Lower leg skin (tissue), 4 donors: ENCODE measurements at regions not wholly inside any gene's neighbourhood (a gene's known extent, or its start where the extent isn't known, plus 50 kb on each side); places are given as distances from the start of the nearest gene placed in this dataset.

Experiments
- DNase-seq, 2 donors: peaks; one replicate each; pipeline ENCODE4 v3.0.0-alpha.2; 2019; ENCODE audit warnings: low spot score in 2 of 2
- H3K4me3 ChIP-seq: fragments of 200-600 bp; sonication (generic); 2 replicates; pipeline ENCODE4 v1.5.1; 2017; ENCODE audit warnings: mild to moderate bottlenecking, low read depth; ENCODE audit not compliant: poor library complexity, severe bottlenecking
- CTCF ChIP-seq, 3 donors: fragments of 450-650 bp; IDR thresholded peaks; one replicate each; pipeline ENCODE4 v1.5.1; 2016; ENCODE audit warnings: antibody characterized with exemption in 3 of 3, mild to moderate bottlenecking in 3 of 3, moderate library complexity in 2 of 3
- POLR2A ChIP-seq, 2 donors: fragments of 450-650 bp; IDR thresholded peaks; one replicate each; pipeline ENCODE4 v1.6.1; 2016 to 2017; ENCODE audit warnings: antibody characterized with exemption in 2 of 2, mild to moderate bottlenecking in 1 of 2, moderate library complexity in 1 of 2
- WGBS, 2 donors: methylation state at CpG; one replicate each; pipeline ENCODE4 v1.1.5; 2018; 5-methylcytosine and 5-hydroxymethylcytosine counted together
- intact Hi-C: fragments of 100-400 bp; cut with DNase I; formaldehyde crosslinking; loops from one replicate; pipeline ENCODE4 v1.15.0; 2023; ENCODE audit warnings: low total_unique reads

- no peak for TF ChIP-seq CTCF (IDR thresholded peaks at IDR 0.05)
- no peak for TF ChIP-seq POLR2A (IDR thresholded peaks at IDR 0.05)
- no peak overlapping the region for H3K4me3 ChIP-seq
- intact Hi-C loops, result no loop called here
- WGBS, 2 donors, result 68 to 73% methylated on average over 7 of the region's 7 CpGs
- no peak for DNase-seq
Measured at GRCh38 chr1:112257043-112257835, 138.8 kb upstream of the CTTNBP2NL start.

- 94 to 96% methylated on average over 1 of the region's 1 CpG for WGBS, 2 donors
- TF ChIP-seq CTCF (IDR thresholded peaks at IDR 0.05) (no peak), POLR2A (IDR thresholded peaks at IDR 0.05) (no peak)
- no peak for DNase-seq
- intact Hi-C loops, result no loop called here
- no peak overlapping the region for H3K4me3 ChIP-seq
Measured at GRCh38 chr1:112260699-112261098, 135.3 kb upstream of the CTTNBP2NL start.

- DNase-seq, result no peak
- 63 to 65% methylated on average over 2 of the region's 2 CpGs for WGBS, 2 donors
- intact Hi-C loops, result no loop called here
- TF ChIP-seq CTCF (IDR thresholded peaks at IDR 0.05), result no peak
- no peak for TF ChIP-seq POLR2A (IDR thresholded peaks at IDR 0.05)
- H3K4me3 ChIP-seq, result no peak overlapping the region
Measured at GRCh38 chr1:112262316-112262715, 133.7 kb upstream of the CTTNBP2NL start.

GRCh38 chr1:112263042-112263441 is 133.0 kb upstream of the CTTNBP2NL start:
- DNase-seq, result no peak
- H3K4me3 ChIP-seq, result no peak overlapping the region
- TF ChIP-seq CTCF (IDR thresholded peaks at IDR 0.05), result no peak
- TF ChIP-seq POLR2A (IDR thresholded peaks at IDR 0.05), result no peak
- WGBS, 2 donors, result 86 to 89% methylated on average over 6 of the region's 6 CpGs
- intact Hi-C loops, result no loop called here

GRCh38 chr1:112263453-112263852 is 132.6 kb upstream of the CTTNBP2NL start:
- intact Hi-C loops, result no loop called here
- WGBS, 2 donors, result 57 to 61% methylated on average over 1 of the region's 1 CpG
- TF ChIP-seq POLR2A (IDR thresholded peaks at IDR 0.05) (no peak), CTCF (IDR thresholded peaks at IDR 0.05) (no peak)
- no peak for DNase-seq
- no peak overlapping the region for H3K4me3 ChIP-seq

- no peak for DNase-seq
- 67 to 71% methylated on average over 7 of the region's 7 CpGs for WGBS, 2 donors
- TF ChIP-seq CTCF (IDR thresholded peaks at IDR 0.05) (no peak), POLR2A (IDR thresholded peaks at IDR 0.05) (no peak)
- intact Hi-C loops, result no loop called here
- H3K4me3 ChIP-seq, result no peak overlapping the region
Measured at GRCh38 chr1:112264010-112264409, 132.0 kb upstream of the CTTNBP2NL start.
